GM21515 (cell line): ENCODE measurements at regions not wholly inside any gene's neighbourhood (a gene's known extent, or its start where the extent isn't known, plus 50 kb on each side); places are given as distances from the start of the nearest gene placed in this dataset.

Experiments
- ATAC-seq: cut with Tn5 transposase; IDR thresholded peaks from one replicate; pipeline ENCODE4 v1.9.1; 2021; ENCODE audit not compliant: unreplicated experiment

- no peak for ATAC-seq
Observed at GRCh38 chr2:58299123-58299522, 58.0 kb upstream of the FANCL start.

GRCh38 chr2:58293056-58293455 is 51.9 kb upstream of the FANCL start:
- ATAC-seq, result no peak

- no peak for ATAC-seq
Observed at GRCh38 chr2:58291726-58292438, 50.8 kb upstream of the FANCL start.
